UCSD-AML1 (cell line): ENCODE measurements at regions not wholly inside any gene's neighbourhood (a gene's known extent, or its start where the extent isn't known, plus 50 kb on each side); places are given as distances from the start of the nearest gene placed in this dataset.

Source experiments
- DNase-seq: peaks from one replicate; lab custom pipeline; 2025; ENCODE audit not compliant: unreplicated experiment; lab: John Stamatoyannopoulos, UW

GRCh38 chr3:135898774-135899173 lies 66.8 kb upstream of the PPP2R3A start:
- DNase-seq: no peak

DNA sequence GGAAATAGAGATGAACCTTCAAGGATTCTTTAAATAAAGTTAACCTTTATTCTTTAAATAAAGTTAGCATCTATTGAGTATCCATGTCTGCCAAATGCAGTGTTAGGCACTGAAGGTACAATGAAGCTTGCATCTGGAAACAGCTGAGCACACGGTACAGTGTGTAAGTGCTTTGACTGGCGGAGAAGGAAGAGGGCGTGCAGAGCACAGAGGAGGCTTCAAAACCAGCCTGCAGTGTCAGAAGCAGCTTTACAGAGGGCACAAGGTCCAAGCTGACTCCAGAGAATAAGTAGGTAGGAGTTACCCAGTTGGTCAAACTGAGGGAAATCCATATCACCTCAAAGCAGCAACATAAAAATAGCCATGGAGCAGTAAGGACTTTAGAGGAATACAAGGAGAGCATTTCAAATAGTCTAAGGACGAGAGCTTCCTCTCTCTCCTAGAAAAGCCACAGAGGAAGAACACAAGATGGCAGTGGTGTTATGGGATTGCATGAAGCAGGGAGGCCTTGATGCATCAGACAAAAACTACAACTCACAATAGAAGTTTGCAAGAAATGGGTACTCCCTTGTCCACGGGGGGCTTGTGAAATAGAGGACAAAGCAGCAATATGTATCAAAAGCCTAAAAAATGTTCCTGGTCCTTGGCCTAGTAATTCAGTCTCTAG lies 60.3 kb upstream of the PPP2R3A start:
- no peak for DNase-seq

GRCh38 chr3:135907422-135908165 lies 57.9 kb upstream of the PPP2R3A start:
- DNase-seq: no peak

DNA sequence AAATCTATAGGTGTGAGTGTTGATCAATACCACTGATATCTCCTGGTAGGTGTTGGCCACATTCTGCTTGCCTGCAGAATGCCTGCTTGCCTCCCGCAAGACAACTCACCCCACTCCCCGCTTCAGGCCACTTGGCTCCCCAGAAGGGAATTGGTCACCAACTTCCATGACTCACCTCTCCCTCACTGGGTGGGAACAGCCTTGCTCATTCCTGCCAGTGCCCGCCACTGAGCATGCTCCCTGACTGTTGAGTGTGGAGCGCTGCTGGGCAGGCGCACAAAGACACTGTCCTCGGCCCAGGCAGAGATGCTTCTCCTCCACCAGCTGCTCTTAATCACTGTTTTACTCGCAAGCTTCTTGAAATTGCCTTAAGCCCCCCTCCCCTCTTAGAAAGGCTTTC lies 57.3 kb upstream of the PPP2R3A start:
- DNase-seq: no peak

GRCh38 chr3:135908737-135909136 lies 56.8 kb upstream of the PPP2R3A start:
- DNase-seq: no peak

DNA sequence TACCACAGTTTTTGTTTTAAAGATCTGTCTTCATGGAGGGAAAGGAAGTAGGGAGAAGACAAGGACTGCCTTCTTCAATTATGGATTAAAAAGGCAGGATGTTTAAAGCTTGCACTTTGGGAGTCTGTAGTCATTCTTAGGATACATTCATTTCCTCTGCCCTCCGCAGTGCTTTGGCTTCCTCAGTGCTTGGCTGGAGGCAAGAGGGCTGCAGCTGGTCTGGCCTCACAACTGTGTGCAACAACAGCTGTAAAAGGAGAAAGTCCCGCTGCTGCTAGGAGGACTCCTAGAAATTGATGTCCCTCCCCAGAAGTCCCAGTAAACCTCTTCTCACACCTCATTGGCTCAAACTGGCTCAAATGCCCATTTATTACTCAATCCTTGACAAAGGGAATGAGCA lies 54.4 kb upstream of the PPP2R3A start:
- no peak for DNase-seq

DNA sequence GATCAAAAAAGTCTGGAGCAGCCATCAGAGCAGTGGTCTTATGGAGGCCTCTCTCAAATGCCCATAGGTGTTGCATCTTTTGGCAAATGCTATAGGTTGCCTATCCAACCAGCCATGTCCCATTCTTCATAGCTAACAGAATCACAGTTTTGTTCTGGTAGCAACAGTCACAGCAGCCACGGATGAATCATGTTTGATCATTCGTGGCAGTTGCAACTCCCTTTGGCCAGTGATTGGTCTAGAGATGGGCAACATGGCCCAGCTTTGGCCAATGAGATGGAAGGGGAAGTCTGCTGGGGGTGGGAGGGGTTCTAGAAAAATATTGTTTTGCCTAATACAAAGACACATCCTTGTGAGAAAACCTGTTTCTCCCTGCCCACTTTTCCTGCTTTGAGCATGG lies 50.3 kb upstream of the PPP2R3A start:
- DNase-seq: no peak
